ENCODE measurements at regions not wholly inside any gene's neighbourhood (a gene's known extent, or its start where the extent isn't known, plus 50 kb on each side); places are given as distances from the start of the nearest gene placed in this dataset.
"Not testable (repeated sequence)": the region's sequence is repeated elsewhere in the genome, so short reads cannot be mapped to it uniquely, and the experiment has no call there.

- no peak for DNase-seq
Measured at GRCh38 chr2:163934131-163934530, 198.3 kb upstream of the FIGN start.

GRCh38 chr2:163919717-163920116 is 183.9 kb upstream of the FIGN start:
- DNase-seq = no peak

GRCh38 chr2:163914486-163914885 is 178.7 kb upstream of the FIGN start:
- not testable (repeated sequence) for DNase-seq

- DNase-seq = not testable (repeated sequence)
Measured at GRCh38 chr2:163913532-163913944, 177.7 kb upstream of the FIGN start.

GRCh38 chr2:163909411-163910080 is 173.7 kb upstream of the FIGN start:
- no peak for DNase-seq

GRCh38 chr2:163906410-163906809 is 170.6 kb upstream of the FIGN start:
- no peak for DNase-seq

GRCh38 chr2:163897799-163898198 is 162.0 kb upstream of the FIGN start:
- no peak for DNase-seq

- not testable (repeated sequence) for DNase-seq
Measured at GRCh38 chr2:163893444-163893843, 157.6 kb upstream of the FIGN start.

- DNase-seq = no peak
Measured at GRCh38 chr2:163888591-163888990, 152.8 kb upstream of the FIGN start.

GRCh38 chr2:163887182-163887581 is 151.4 kb upstream of the FIGN start:
- no peak for DNase-seq

GRCh38 chr2:163884416-163884815 is 148.6 kb upstream of the FIGN start:
- no peak for DNase-seq

GRCh38 chr2:163878718-163879117 is 142.9 kb upstream of the FIGN start:
- peak in 1 of 5 experiments; percentile 24 for DNase-seq

GRCh38 chr2:163877316-163877715 is 141.5 kb upstream of the FIGN start:
- no peak for DNase-seq

- DNase-seq = no peak
Measured at GRCh38 chr2:163863073-163863472, 127.3 kb upstream of the FIGN start.

- no peak for DNase-seq
Measured at GRCh38 chr2:163859951-163860350, 124.1 kb upstream of the FIGN start.

- DNase-seq = no peak
Measured at GRCh38 chr2:163856941-163857340, 121.1 kb upstream of the FIGN start.

GRCh38 chr2:163852616-163853015 is 116.8 kb upstream of the FIGN start:
- DNase-seq = no peak

GRCh38 chr2:163849756-163850435 is 114.1 kb upstream of the FIGN start:
- DNase-seq = no peak

- peak in 1 of 5 experiments; percentile 68 for DNase-seq
Measured at GRCh38 chr2:163838890-163839289, 103.1 kb upstream of the FIGN start.

GRCh38 chr2:163836167-163836566 is 100.4 kb upstream of the FIGN start:
- no peak for DNase-seq

GRCh38 chr2:163834841-163835240 is 99.0 kb upstream of the FIGN start:
- DNase-seq = no peak

- no peak for DNase-seq
Measured at GRCh38 chr2:163834221-163834620, 98.4 kb upstream of the FIGN start.

GRCh38 chr2:163828771-163829170 is 93.0 kb upstream of the FIGN start:
- no peak for DNase-seq

GRCh38 chr2:163822033-163822432 is 86.2 kb upstream of the FIGN start:
- no peak for DNase-seq

Measured in T-helper 2 cell (primary cell).